Activated naive CD4-positive, alpha-beta T cell treated with anti-CD3 and anti-CD28 coated beads, Interleukin-2, amount 50 U/mL, for 72 hours (primary cell): ENCODE measurements at regions not wholly inside any gene's neighbourhood (a gene's known extent, or its start where the extent isn't known, plus 50 kb on each side); places are given as distances from the start of the nearest gene placed in this dataset.
A peak's percentile ranks its signal among the peaks of the same experiment; 100 is the strongest.

ENCODE experiments used
- ATAC-seq, 2 donors: fragments of 150-1000 bp; cut with Tn5 transposase; 2 replicates each; pipeline ENCODE4 v1.10.0; 2021; ENCODE audit warnings: mild to moderate bottlenecking in 2 of 2, moderate library complexity in 2 of 2
- DNase-seq, 2 donors: peaks; one replicate each; pipeline ENCODE4 v3.0.0; 2021 to 2022; ENCODE audit warnings: low spot score in 2 of 2
- H3K27ac Mint-ChIP-seq, 2 donors: one replicate each; pipeline ENCODE4 v1.8.0; 2022; ENCODE audit warnings: mild to moderate bottlenecking in 2 of 2, mixed read lengths in 2 of 2
- H3K36me3 Mint-ChIP-seq, 2 donors: one replicate each; pipeline ENCODE4 v1.8.0; 2022; ENCODE audit warnings: mixed read lengths in 2 of 2
- H3K9me3 Mint-ChIP-seq, 2 donors: one replicate each; pipeline ENCODE4 v1.8.0; 2022; ENCODE audit warnings: mixed read lengths in 2 of 2

GRCh38 chr17:71910002-71910401 lies 210.8 kb upstream of the SOX9 start:
- no peak for DNase-seq
- no peak overlapping the region for H3K27ac Mint-ChIP-seq
- H3K9me3 Mint-ChIP-seq, result peaks cover 8 to 14% of the 10 kb centered on the region in 2 donors
- no peak for ATAC-seq
- H3K36me3 Mint-ChIP-seq, result no peaks in the 10 kb centered on the region

- no peak for DNase-seq
- no peak overlapping the region for H3K27ac Mint-ChIP-seq
- H3K36me3 Mint-ChIP-seq, result peaks cover 0 to 4% of the 10 kb centered on the region in 2 donors
Observed at GRCh38 chr17:71914042-71914441, 206.8 kb upstream of the SOX9 start.

GRCh38 chr17:71914812-71915211 lies 206.0 kb upstream of the SOX9 start:
- H3K9me3 Mint-ChIP-seq, result peaks cover 7 to 21% of the 10 kb centered on the region in 2 donors
- DNase-seq (no peak), ATAC-seq (no peak)
- no peak overlapping the region for H3K27ac Mint-ChIP-seq
- peaks cover 0 to 9% of the 10 kb centered on the region in 2 donors for H3K36me3 Mint-ChIP-seq

More at GRCh38 chr17:71914042-71914441, 206.8 kb upstream of the SOX9 start:
- H3K9me3 Mint-ChIP-seq, result peaks cover 3 to 20% of the 10 kb centered on the region in 2 donors
- no peak for ATAC-seq

GRCh38 chr17:71917715-71918114 lies 203.1 kb upstream of the SOX9 start:
- ATAC-seq (no peak), DNase-seq (no peak)
- peaks cover 11 to 22% of the 10 kb centered on the region in 2 donors for H3K9me3 Mint-ChIP-seq
- H3K27ac Mint-ChIP-seq, result no peak overlapping the region
- peaks cover 0 to 9% of the 10 kb centered on the region in 2 donors for H3K36me3 Mint-ChIP-seq

GRCh38 chr17:71919186-71919585 lies 201.6 kb upstream of the SOX9 start:
- no peak for ATAC-seq
- H3K9me3 Mint-ChIP-seq, result peaks cover 11 to 22% of the 10 kb centered on the region in 2 donors

GRCh38 chr17:71919896-71920295 lies 200.9 kb upstream of the SOX9 start:
- ATAC-seq, result no peak
- Mint-ChIP-seq H3K36me3 (peaks cover 0 to 9% of the 10 kb centered on the region in 2 donors), H3K27ac (no peak overlapping the region), H3K9me3 (peaks cover 11 to 22% of the 10 kb centered on the region in 2 donors)
- no peak for DNase-seq

More at GRCh38 chr17:71919186-71919585, 201.6 kb upstream of the SOX9 start:
- DNase-seq, result no peak
- Mint-ChIP-seq H3K27ac (no peak overlapping the region), H3K36me3 (peaks cover 0 to 9% of the 10 kb centered on the region in 2 donors)

- Mint-ChIP-seq H3K9me3 (peaks cover 14 to 15% of the 10 kb centered on the region in 2 donors), H3K36me3 (peaks cover 0 to 9% of the 10 kb centered on the region in 2 donors), H3K27ac (no peak overlapping the region)
- ATAC-seq (peak; percentile 80 to 86), DNase-seq (no peak)
Observed at GRCh38 chr17:71921796-71922195, 199.0 kb upstream of the SOX9 start.

- ATAC-seq (peak; percentile 49 to 53), DNase-seq (no peak)
- no peak overlapping the region for H3K27ac Mint-ChIP-seq
- peaks cover 14% of the 10 kb centered on the region in 2 donors for H3K9me3 Mint-ChIP-seq
- H3K36me3 Mint-ChIP-seq, result peaks cover 0 to 9% of the 10 kb centered on the region in 2 donors
Observed at GRCh38 chr17:71922439-71922838, 198.4 kb upstream of the SOX9 start.

GRCh38 chr17:71926746-71927398 lies 193.9 kb upstream of the SOX9 start:
- Mint-ChIP-seq H3K27ac (no peak overlapping the region), H3K36me3 (peaks cover 0 to 6% of the 10 kb centered on the region in 2 donors), H3K9me3 (peaks cover 3 to 7% of the 10 kb centered on the region in 2 donors)
- ATAC-seq (no peak), DNase-seq (no peak)

- DNase-seq (no peak), ATAC-seq (no peak)
- Mint-ChIP-seq H3K27ac (no peak overlapping the region), H3K9me3 (peaks cover 0 to 4% of the 10 kb centered on the region in 2 donors), H3K36me3 (peaks cover 0 to 6% of the 10 kb centered on the region in 2 donors)
Observed at GRCh38 chr17:71933306-71933705, 187.5 kb upstream of the SOX9 start.

- peaks cover 0 to 6% of the 10 kb centered on the region in 2 donors for H3K36me3 Mint-ChIP-seq
- H3K9me3 Mint-ChIP-seq, result peaks cover 0 to 4% of the 10 kb centered on the region in 2 donors
- no peak for ATAC-seq
- no peak overlapping the region for H3K27ac Mint-ChIP-seq
- no peak for DNase-seq
Observed at GRCh38 chr17:71934520-71934919, 186.3 kb upstream of the SOX9 start.

- no peak overlapping the region for H3K27ac Mint-ChIP-seq
- DNase-seq, result no peak
- H3K36me3 Mint-ChIP-seq, result peaks cover 0 to 6% of the 10 kb centered on the region in 2 donors
- ATAC-seq, result no peak
- H3K9me3 Mint-ChIP-seq, result peaks cover 0 to 4% of the 10 kb centered on the region in 2 donors
Observed at GRCh38 chr17:71935341-71935740, 185.5 kb upstream of the SOX9 start.

- DNase-seq, result no peak
- ATAC-seq, result no peak
Observed at GRCh38 chr17:71936977-71937376, 183.8 kb upstream of the SOX9 start.

GRCh38 chr17:71937914-71938313 lies 182.9 kb upstream of the SOX9 start:
- no peak for ATAC-seq
- DNase-seq, result no peak
- Mint-ChIP-seq H3K36me3 (no peaks in the 10 kb centered on the region), H3K27ac (no peak overlapping the region), H3K9me3 (peaks cover 0 to 3% of the 10 kb centered on the region in 2 donors)

More at GRCh38 chr17:71936977-71937376, 183.8 kb upstream of the SOX9 start:
- no peaks in the 10 kb centered on the region for H3K9me3 Mint-ChIP-seq
- H3K27ac Mint-ChIP-seq, result no peak overlapping the region
- H3K36me3 Mint-ChIP-seq, result no peaks in the 10 kb centered on the region

GRCh38 chr17:71938340-71939010 lies 182.3 kb upstream of the SOX9 start:
- Mint-ChIP-seq H3K9me3 (peaks cover 1 to 5% of the 10 kb centered on the region in 2 donors), H3K36me3 (no peaks in the 10 kb centered on the region), H3K27ac (no peak overlapping the region)
- DNase-seq (no peak), ATAC-seq (no peak)

GRCh38 chr17:71941920-71942319 lies 178.9 kb upstream of the SOX9 start:
- ATAC-seq (no peak), DNase-seq (no peak)
- no peaks in the 10 kb centered on the region for H3K36me3 Mint-ChIP-seq
- peaks cover 14 to 24% of the 10 kb centered on the region in 2 donors for H3K9me3 Mint-ChIP-seq
- H3K27ac Mint-ChIP-seq, result no peak overlapping the region

GRCh38 chr17:71942626-71943025 lies 178.2 kb upstream of the SOX9 start:
- no peak overlapping the region for H3K27ac Mint-ChIP-seq
- no peak for ATAC-seq
- DNase-seq, result no peak
- H3K36me3 Mint-ChIP-seq, result no peaks in the 10 kb centered on the region
- H3K9me3 Mint-ChIP-seq, result peaks cover 14 to 29% of the 10 kb centered on the region in 2 donors
